ENCODE measurements at regions not wholly inside any gene's neighbourhood (a gene's known extent, or its start where the extent isn't known, plus 50 kb on each side); places are given as distances from the start of the nearest gene placed in this dataset.
A peak's percentile ranks its signal among the peaks of the same experiment; 100 is the strongest.

DNA sequence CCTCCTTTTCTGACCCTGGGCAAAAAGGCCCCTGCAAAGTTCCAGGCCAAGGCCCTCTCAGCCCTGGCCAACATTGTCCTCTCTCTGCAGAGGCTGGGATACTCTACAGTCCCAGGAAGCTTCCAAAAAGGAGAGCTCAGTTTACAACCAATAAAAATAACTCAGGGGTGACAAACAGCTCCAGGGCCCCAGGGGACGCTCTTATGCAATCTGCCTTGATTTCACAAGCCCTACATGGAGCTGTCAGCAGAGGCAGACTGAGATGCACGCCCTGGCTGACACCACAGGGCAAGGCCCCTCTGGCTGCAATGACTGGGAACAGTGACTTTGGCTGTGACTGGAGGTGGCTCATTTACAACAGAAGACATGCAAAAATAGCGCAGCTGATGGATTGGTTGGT, 129.0 kb upstream of the MED13L start (continued):
- TF ChIP-seq STAG1 (CRISPR knock-in tag; IDR thresholded peaks at IDR 0.05) (peak; percentile 55), FOXA1 (IDR thresholded peaks at IDR 0.05) (no peak), FOXA1 (CRISPR knock-in tag; IDR thresholded peaks at IDR 0.05) (0 out of 2 replicates have a peak, but pooled peaks have one; percentile 30), WIZ (CRISPR knock-in tag; IDR thresholded peaks at IDR 0.05) (no peak), THAP11 (CRISPR knock-in tag; IDR thresholded peaks at IDR 0.05) (0 out of 2 replicates have a peak, but pooled peaks have one; percentile 42), MYPOP (CRISPR knock-in tag; IDR thresholded peaks at IDR 0.05) (peak; percentile 51; the same call in 1 of the 2 replicates), FOXK1 (CRISPR knock-in tag; IDR thresholded peaks at IDR 0.05; ENCODE audit: borderline replicate concordance, low read depth) (no peak; the same call in 1 of the 2 replicates), ZBTB3 (CRISPR knock-in tag; IDR thresholded peaks at IDR 0.05; ENCODE audit: borderline replicate concordance, low read depth) (no peak), FOXP1 (IDR thresholded peaks at IDR 0.05) (no peak), FOXP1 (CRISPR knock-in tag; IDR thresholded peaks at IDR 0.05) (0 out of 2 replicates have a peak, but pooled peaks have one; percentile 43), CEBPG (CRISPR knock-in tag; IDR thresholded peaks at IDR 0.05) (peak; percentile 98), ZNF441 (CRISPR knock-in tag; IDR thresholded peaks at IDR 0.05; ENCODE audit: borderline replicate concordance) (0 out of 2 replicates have a peak, but pooled peaks have one; percentile 32), HNF4A (CRISPR knock-in tag; IDR thresholded peaks at IDR 0.05) (peak; percentile 52), SOX6 (IDR thresholded peaks at IDR 0.05) (no peak), SOX6 (CRISPR knock-in tag; IDR thresholded peaks at IDR 0.05) (peak; percentile 61), MTF2 (CRISPR knock-in tag; IDR thresholded peaks at IDR 0.05; ENCODE audit: borderline replicate concordance) (no peak), TEF (CRISPR knock-in tag; IDR thresholded peaks at IDR 0.05) (peak; percentile 59; the same call in 1 of the 2 replicates), SOX5 (CRISPR knock-in tag; IDR thresholded peaks at IDR 0.05; ENCODE audit: borderline replicate concordance) (peak; percentile 36; the same call in 1 of the 2 replicates), NFIC (IDR thresholded peaks at IDR 0.05; ENCODE audit: low read length) (no peak)
- TF ChIP-seq, protein P1, sequence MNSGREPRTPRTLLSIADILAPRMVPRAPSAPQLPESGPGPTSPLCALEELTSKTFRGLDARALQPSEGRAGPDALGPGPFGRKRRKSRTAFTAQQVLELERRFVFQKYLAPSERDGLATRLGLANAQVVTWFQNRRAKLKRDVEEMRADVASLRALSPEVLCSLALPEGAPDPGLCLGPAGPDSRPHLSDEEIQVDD (CRISPR knock-in tag; IDR thresholded peaks at IDR 0.05; ENCODE audit: borderline replicate concordance) = no peak
- TF ChIP-seq, protein P2, sequence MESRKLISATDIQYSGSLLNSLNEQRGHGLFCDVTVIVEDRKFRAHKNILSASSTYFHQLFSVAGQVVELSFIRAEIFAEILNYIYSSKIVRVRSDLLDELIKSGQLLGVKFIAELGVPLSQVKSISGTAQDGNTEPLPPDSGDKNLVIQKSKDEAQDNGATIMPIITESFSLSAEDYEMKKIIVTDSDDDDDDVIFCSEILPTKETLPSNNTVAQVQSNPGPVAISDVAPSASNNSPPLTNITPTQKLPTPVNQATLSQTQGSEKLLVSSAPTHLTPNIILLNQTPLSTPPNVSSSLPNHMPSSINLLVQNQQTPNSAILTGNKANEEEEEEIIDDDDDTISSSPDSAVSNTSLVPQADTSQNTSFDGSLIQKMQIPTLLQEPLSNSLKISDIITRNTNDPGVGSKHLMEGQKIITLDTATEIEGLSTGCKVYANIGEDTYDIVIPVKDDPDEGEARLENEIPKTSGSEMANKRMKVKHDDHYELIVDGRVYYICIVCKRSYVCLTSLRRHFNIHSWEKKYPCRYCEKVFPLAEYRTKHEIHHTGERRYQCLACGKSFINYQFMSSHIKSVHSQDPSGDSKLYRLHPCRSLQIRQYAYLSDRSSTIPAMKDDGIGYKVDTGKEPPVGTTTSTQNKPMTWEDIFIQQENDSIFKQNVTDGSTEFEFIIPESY (CRISPR knock-in tag; IDR thresholded peaks at IDR 0.05) = no peak
- TF ChIP-seq, protein P3, sequence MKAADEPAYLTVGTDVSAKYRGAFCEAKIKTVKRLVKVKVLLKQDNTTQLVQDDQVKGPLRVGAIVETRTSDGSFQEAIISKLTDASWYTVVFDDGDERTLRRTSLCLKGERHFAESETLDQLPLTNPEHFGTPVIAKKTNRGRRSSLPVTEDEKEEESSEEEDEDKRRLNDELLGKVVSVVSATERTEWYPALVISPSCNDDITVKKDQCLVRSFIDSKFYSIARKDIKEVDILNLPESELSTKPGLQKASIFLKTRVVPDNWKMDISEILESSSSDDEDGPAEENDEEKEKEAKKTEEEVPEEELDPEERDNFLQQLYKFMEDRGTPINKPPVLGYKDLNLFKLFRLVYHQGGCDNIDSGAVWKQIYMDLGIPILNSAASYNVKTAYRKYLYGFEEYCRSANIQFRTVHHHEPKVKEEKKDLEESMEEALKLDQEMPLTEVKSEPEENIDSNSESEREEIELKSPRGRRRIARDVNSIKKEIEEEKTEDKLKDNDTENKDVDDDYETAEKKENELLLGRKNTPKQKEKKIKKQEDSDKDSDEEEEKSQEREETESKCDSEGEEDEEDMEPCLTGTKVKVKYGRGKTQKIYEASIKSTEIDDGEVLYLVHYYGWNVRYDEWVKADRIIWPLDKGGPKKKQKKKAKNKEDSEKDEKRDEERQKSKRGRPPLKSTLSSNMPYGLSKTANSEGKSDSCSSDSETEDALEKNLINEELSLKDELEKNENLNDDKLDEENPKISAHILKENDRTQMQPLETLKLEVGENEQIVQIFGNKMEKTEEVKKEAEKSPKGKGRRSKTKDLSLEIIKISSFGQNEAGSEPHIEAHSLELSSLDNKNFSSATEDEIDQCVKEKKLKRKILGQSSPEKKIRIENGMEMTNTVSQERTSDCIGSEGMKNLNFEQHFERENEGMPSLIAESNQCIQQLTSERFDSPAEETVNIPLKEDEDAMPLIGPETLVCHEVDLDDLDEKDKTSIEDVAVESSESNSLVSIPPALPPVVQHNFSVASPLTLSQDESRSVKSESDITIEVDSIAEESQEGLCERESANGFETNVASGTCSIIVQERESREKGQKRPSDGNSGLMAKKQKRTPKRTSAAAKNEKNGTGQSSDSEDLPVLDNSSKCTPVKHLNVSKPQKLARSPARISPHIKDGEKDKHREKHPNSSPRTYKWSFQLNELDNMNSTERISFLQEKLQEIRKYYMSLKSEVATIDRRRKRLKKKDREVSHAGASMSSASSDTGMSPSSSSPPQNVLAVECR (CRISPR knock-in tag; IDR thresholded peaks at IDR 0.05; ENCODE audit: borderline replicate concordance) = peak; percentile 24; the same call in 1 of the 2 replicates
- TF ChIP-seq, protein P4, sequence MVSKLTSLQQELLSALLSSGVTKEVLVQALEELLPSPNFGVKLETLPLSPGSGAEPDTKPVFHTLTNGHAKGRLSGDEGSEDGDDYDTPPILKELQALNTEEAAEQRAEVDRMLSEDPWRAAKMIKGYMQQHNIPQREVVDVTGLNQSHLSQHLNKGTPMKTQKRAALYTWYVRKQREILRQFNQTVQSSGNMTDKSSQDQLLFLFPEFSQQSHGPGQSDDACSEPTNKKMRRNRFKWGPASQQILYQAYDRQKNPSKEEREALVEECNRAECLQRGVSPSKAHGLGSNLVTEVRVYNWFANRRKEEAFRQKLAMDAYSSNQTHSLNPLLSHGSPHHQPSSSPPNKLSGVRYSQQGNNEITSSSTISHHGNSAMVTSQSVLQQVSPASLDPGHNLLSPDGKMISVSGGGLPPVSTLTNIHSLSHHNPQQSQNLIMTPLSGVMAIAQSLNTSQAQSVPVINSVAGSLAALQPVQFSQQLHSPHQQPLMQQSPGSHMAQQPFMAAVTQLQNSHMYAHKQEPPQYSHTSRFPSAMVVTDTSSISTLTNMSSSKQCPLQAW (CRISPR knock-in tag; IDR thresholded peaks at IDR 0.05) = peak; percentile 69
